Right lobe of liver (tissue), 6 donors: ENCODE measurements at regions not wholly inside any gene's neighbourhood (a gene's known extent, or its start where the extent isn't known, plus 50 kb on each side); places are given as distances from the start of the nearest gene placed in this dataset.

Experiments
- ATAC-seq, 4 donors: fragments of 200-7000 bp; cut with Tn5 transposase; one replicate each; pipeline ENCODE4 v1.9.1; 2020; ENCODE audit warnings: mild to moderate bottlenecking in 4 of 4, moderate library complexity in 4 of 4
- DNase-seq, 3 donors: peaks; one replicate each; pipeline ENCODE4 v3.0.0-alpha.2; 2020
- H3K27ac ChIP-seq, 3 donors: fragments of 200-600 bp; one replicate each; pipeline ENCODE4 v1.8.0; 2022
- H3K27me3 ChIP-seq, 2 donors: fragments of 200-600 bp; one replicate each; pipeline ENCODE4 v1.8.0; 2022
- H3K36me3 ChIP-seq, 4 donors: fragments of 200-600 bp; sonication (generic) in 1 of 4; one replicate each; pipeline versions ENCODE4 v1.5.1 to v1.8.0; 2017 to 2022; ENCODE audit warnings: control low read depth in 1 of 4
- H3K4me1 ChIP-seq, 4 donors: fragments of 200-600 bp; sonication (generic) in 1 of 4; one replicate each; pipeline versions ENCODE4 v1.5.1 to v1.8.0; 2017 to 2022; ENCODE audit warnings: control low read depth in 1 of 4
- H3K4me3 ChIP-seq, 3 donors: fragments of 200-600 bp; one replicate each; pipeline ENCODE4 v1.8.0; 2022
- H3K9me3 ChIP-seq, 4 donors: fragments of 200-600 bp; sonication (generic) in 1 of 4; one replicate each; pipeline versions ENCODE4 v1.5.1 to v1.8.0; 2017 to 2022; ENCODE audit warnings: control low read depth in 1 of 4
- CTCF ChIP-seq, 4 donors: fragments of 200-600 bp in 3 of 4; fragments of 450-650 bp in 1 of 4; IDR thresholded peaks; one replicate each; pipeline versions ENCODE4 v1.5.1 to v1.8.0; 2016 to 2022; ENCODE audit warnings: antibody characterized with exemption in 4 of 4, mild to moderate bottlenecking in 2 of 4
- POLR2A ChIP-seq: fragments of 450-650 bp; IDR thresholded peaks from one replicate; pipeline ENCODE4 v1.6.1; 2017; ENCODE audit warnings: antibody characterized with exemption, mild to moderate bottlenecking
- WGBS: methylation state at CpG from one replicate; pipeline ENCODE4 v1.1.6; 2018; ENCODE audit warnings: low coverage, low lambda C conversion rate; ENCODE audit not compliant: insufficient coverage; ENCODE audit errors: missing lambda C conversion rate; 5-methylcytosine and 5-hydroxymethylcytosine counted together
- intact Hi-C, 2 donors: fragments of 100-400 bp; cut with DNase I; formaldehyde crosslinking; loops; one replicate each; pipeline versions ENCODE4 v1.11.2 to v1.14.1; 2022
- donor health status: DM: no; HTN: yes; CAD: no.
- donor health status: DM: no; HTN: no; CAD: no.
- donor health status: DM: no; HTN: no; CAD: no.
- donor health status: DM: no; HTN: yes; CAD: no.
- donor health status: DM: no; HTN: yes; CAD: no.

GRCh38 chr18:77329651-77330050 lies 80.0 kb downstream of the GALR1 start:
- DNase-seq (no peak), ATAC-seq (no peak)
- intact Hi-C loops, result no loop called here
- H3K4me3 ChIP-seq, result no peak overlapping the region
- H3K27ac ChIP-seq, result no peak overlapping the region
- no peaks in the 10 kb centered on the region for H3K4me1 ChIP-seq
- H3K27me3 ChIP-seq, result no peaks in the 10 kb centered on the region
- H3K9me3 ChIP-seq, result no peaks in the 10 kb centered on the region
- TF ChIP-seq CTCF (IDR thresholded peaks at IDR 0.05) (no peak), POLR2A (no peak)
- no peaks in the 10 kb centered on the region for H3K36me3 ChIP-seq
- WGBS, result 45% methylated on average over 3 of the region's 3 CpGs

GRCh38 chr18:77334876-77335275 lies 85.2 kb downstream of the GALR1 start:
- no peaks in the 10 kb centered on the region for H3K36me3 ChIP-seq
- H3K4me3 ChIP-seq, result no peak overlapping the region
- ATAC-seq, result peak in 3 of 4 donors; percentile 60 to 96 (median 90)
- no peaks in the 10 kb centered on the region for H3K4me1 ChIP-seq
- H3K27me3 ChIP-seq, result no peaks in the 10 kb centered on the region
- WGBS, result 63% methylated on average over 2 of the region's 7 CpGs
- TF ChIP-seq CTCF (IDR thresholded peaks at IDR 0.05) (no peak), POLR2A (no peak)
- no peaks in the 10 kb centered on the region for H3K9me3 ChIP-seq
- DNase-seq, result peak in 2 of 3 donors; percentile 39 to 65
- intact Hi-C loops, result no loop called here
- no peak overlapping the region for H3K27ac ChIP-seq

- no peak for TF ChIP-seq CTCF (IDR thresholded peaks at IDR 0.05)
- TF ChIP-seq POLR2A, result no peak
- 46% methylated on average over 7 of the region's 7 CpGs for WGBS
- no peak for ATAC-seq
- Histone ChIP-seq H3K27me3 (no peaks in the 10 kb centered on the region), H3K36me3 (no peaks in the 10 kb centered on the region), H3K4me1 (no peaks in the 10 kb centered on the region), H3K9me3 (no peaks in the 10 kb centered on the region), H3K27ac (no peak overlapping the region), H3K4me3 (no peak overlapping the region)
- intact Hi-C loops, result no loop called here
- DNase-seq, result no peak
Measured at GRCh38 chr18:77337604-77338003, 88.0 kb downstream of the GALR1 start.

- Histone ChIP-seq H3K36me3 (no peaks in the 10 kb centered on the region), H3K27me3 (no peaks in the 10 kb centered on the region), H3K4me1 (no peaks in the 10 kb centered on the region), H3K4me3 (no peak overlapping the region), H3K9me3 (no peaks in the 10 kb centered on the region), H3K27ac (no peak overlapping the region)
- no peak for ATAC-seq
- 20% methylated on average over 4 of the region's 6 CpGs for WGBS
- no peak for DNase-seq
- TF ChIP-seq POLR2A (no peak), CTCF (IDR thresholded peaks at IDR 0.05) (no peak)
- intact Hi-C loops, result no loop called here
Measured at GRCh38 chr18:77339093-77339492, 89.4 kb downstream of the GALR1 start.

GRCh38 chr18:77339623-77340022 lies 90.0 kb downstream of the GALR1 start:
- no peak for ATAC-seq
- intact Hi-C loops, result no loop called here
- TF ChIP-seq CTCF (IDR thresholded peaks at IDR 0.05) (no peak), POLR2A (no peak)
- Histone ChIP-seq H3K4me1 (no peaks in the 10 kb centered on the region), H3K9me3 (no peaks in the 10 kb centered on the region), H3K36me3 (no peaks in the 10 kb centered on the region), H3K27ac (no peak overlapping the region), H3K27me3 (no peaks in the 10 kb centered on the region), H3K4me3 (no peak overlapping the region)
- DNase-seq, result no peak
- WGBS, result 80% methylated on average over 4 of the region's 7 CpGs
